M059J (cell line): ENCODE measurements at regions not wholly inside any gene's neighbourhood (a gene's known extent, or its start where the extent isn't known, plus 50 kb on each side); places are given as distances from the start of the nearest gene placed in this dataset.
"Not testable (repeated sequence)": the region's sequence is repeated elsewhere in the genome, so short reads cannot be mapped to it uniquely, and the experiment has no call there.

Experiments
- DNase-seq: peaks from one replicate; pipeline ENCODE4 v3.0.0-alpha.2; 2012; ENCODE audit warnings: low read depth

DNA sequence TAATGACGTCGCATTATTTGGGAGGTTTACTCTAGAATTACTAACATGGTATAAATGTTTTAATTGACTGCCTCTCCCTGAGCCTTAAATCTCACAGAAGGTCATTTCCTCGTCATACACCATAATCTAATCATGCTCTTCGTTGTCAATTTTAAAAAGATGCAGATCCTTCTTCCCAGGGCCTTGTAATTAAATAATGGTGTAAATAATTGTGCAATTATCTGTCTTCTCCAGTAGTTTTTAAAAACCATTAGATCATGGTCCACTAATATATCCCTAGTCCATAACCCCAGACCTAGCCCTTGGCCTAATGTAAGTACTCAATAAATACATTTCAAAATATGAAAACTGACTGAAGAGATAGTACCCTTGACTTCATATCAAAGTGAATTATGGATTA lies 181.5 kb upstream of the GNAI1 start:
- no peak for DNase-seq

DNA sequence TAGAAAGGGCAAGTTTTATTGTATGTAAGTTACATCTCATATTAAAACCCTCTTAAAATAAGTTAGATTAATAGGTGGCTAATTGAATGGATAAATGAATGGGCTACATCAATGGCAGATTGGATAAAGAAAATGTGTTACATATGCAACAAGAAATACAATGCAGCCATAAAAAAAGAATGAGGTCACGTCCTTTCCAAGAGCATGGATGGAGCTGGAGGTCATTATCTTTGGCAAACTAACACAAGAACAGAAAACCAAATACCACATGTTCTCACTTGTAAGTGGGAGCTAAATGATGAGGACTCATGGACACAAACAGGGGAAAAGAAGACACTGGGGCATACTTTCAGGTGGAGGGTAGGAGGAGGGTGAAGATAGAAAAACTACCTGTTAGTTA lies 182.2 kb upstream of the GNAI1 start:
- no peak for DNase-seq

DNA sequence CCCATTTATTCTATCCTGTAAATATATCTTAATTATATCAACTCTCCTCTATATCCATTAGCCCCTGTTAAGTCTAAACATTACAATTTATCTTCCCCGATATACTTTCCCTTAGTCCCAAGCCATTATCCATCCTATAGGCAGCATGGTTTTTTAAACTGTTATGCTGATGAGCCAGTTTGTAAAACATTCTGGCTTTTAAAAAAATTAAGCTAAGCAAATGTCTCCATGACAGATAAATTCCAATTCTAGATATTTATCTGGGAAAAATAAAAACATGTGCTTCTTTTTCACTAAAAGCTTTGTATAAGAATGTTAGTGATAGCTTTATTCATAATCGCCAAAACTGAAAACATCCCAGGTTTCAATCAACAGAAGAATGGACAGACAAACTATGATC lies 183.2 kb upstream of the GNAI1 start:
- no peak for DNase-seq

DNA sequence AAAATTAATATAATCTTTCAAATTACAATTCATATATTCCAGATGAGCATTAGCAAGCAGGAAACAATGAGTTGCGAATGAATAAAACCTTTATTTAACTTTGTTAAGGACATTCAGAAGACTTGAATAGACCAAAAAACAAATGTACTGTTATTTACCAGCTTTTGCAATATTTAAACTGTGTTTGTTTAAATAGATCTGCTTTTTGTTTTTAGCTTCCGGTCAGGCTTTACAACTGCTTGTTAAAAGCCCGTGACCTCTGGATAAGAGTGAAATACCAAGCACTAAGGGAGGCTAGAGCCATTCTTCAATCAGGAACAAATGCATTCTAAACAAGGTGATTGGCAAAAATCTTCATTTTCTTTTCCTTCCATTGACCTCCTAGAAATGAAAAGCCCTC lies 184.9 kb upstream of the GNAI1 start:
- no peak for DNase-seq

DNA sequence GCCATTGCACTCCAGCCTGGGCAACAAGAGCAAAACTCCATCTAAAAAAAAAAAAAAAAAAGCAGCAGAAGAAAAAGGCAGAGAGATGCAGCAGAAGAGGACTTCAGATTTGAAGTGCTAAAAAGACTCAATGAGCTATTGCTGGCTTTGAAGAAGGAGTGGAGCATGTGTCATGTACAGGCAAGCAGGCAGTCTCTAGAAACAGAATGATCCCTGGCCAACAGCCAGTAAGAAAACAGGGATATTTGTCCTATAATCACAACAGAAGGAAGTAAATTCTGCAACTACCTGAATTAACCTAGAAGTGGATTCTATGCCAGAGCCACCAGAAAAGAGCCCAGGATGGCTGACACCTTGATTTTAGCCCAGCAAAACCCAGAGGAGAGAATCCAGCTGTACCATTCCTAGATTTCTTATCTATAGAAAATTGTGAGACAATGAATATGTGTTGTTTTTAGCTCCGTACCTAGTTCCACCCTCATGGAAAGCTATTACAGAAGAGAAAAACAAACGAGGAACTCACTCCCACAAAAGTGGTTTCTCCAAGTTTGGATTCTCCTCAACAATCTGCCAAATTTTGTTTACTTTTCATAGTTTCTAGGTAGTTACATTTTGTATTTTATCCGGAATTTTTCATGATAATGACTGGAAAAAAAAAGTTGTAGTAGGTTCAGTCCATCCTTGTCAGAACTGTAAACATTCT lies 198.2 kb upstream of the GNAI1 start:
- peak; percentile 28 for DNase-seq

DNA sequence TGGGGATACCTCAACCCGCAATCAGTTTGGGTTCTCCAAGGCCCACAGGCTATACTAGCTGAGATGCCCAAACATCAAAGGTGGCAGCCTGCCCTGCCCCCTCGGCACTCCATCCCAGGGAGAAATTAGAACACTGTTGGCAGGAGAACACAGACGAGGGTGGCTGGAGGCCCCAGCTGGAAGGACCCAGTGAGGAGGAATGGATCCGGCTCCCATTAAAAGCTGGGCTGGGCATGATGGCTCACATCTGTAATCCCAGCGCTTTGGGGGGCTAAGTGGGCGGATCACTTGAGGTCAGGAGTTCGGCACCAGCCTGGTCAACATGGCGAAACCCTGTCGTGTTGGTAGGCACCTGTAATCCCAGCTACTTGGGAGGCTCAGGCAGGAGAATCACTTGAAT lies 199.9 kb upstream of the GNAI1 start:
- no peak for DNase-seq

DNA sequence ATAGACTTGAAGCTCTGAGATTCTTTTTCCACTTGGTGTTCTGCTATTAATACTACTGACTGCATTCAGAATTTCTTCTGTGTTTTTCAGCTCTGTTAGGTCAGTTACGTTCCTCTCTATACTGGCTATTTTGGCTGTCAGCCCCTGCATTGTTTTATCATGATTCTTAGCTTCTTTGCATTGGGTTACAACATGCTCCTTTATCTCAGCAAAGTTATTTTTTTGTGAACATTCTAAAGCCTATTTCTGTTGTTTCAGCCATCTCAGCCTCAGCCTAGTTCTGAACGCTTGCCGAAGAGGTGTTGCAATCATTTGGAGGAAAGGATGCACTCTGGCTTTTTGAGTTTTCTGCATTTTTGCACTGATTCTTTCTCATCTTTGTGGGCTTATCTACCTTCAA lies 201.5 kb upstream of the GNAI1 start:
- DNase-seq, result no peak

DNA sequence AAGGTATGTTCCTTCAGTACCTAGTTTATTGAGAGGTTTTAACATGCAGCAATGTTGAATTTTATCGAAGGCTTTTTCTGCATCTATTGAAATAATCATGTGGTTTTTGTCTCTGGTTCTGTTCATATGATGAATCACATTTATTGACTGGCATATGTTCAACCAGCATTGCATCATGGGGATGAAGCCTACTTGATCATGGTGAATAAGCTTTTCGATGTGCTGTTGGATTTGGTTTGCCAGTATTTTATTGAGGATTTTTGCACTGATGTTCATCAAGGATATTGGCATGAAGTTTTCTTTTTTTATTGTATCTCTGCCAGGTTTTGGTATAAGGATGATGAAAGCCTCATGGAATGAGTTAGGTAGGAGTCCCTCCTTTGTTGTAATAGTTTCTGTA lies 204.0 kb upstream of the GNAI1 start:
- peak; percentile 43 for DNase-seq

DNA sequence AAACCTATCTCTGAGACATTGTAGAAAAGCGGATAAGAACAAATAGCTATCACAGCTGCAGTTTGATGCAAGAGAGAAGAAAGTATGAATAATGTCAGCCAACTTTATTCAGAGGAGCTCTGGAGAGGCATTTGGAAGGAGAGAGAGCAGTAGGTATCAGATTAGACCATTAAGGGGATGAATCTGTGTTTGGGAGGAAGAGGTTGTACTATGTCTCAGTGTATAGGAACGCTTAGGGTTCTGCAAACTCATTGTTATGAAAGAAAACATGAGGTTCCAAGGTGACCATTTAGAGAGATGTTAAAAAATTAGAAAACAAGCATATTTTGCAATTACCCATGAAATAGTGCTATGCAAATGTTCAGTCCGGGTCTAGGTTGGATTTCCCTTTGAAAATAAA lies 207.5 kb upstream of the GNAI1 start:
- peak; percentile 20 for DNase-seq

DNA sequence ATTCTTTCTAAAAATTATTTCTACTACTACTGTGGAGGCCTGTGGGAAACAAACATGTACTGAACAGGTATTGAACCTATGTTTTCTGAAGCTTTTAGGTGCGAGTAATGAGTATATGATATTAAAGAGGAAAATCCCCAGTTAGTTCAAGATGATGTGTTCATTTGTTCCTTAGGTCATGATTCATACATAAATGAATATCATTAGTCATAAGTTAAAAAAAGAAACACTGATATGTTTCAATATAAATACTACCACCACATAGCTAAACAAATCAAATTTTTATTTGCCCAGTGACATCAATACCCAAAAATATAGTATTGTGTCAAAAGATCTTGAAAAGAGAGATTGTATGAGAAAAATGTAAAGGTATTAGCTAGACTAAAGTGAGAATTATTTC lies 210.7 kb upstream of the GNAI1 start:
- no peak for DNase-seq

DNA sequence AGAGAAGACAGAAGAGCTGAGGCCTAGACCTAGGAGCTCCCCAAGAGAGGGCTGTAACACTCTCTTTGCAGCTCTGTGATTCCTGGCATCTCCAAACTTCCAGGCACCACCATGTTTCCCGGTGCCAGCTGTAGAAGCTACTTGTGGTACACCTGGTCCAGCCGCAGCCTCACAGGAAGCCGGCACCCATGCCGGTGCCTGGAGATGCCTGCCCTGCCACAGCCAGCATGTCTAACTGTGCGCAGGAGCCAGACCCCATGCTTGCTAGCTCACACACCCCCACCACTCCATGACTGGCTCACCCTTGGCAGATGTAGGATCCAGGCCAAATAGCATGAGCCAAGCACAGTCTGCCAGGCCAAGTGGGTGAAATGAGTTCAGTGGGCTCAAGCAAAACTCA lies 211.7 kb upstream of the GNAI1 start:
- no peak for DNase-seq

DNA sequence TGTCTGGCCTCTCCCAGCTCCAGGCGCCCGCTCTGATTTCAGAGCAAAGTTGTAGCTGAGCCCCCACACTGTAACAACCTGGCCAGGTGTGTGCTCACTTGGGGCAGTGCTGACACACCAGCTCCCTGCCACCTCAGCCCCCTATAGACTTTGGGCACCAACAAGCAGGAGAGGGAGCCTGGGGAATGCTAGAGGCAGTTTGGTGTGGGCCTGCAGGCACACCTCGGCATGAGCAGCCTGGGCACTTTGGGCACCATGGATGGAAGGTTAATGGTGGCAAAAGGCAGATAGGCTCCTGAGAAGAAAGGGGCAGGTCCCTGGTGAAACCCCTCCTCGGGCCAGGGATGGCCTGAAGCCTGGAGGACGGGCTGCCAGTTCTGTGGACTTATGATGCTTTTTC lies 212.7 kb upstream of the GNAI1 start:
- no peak for DNase-seq

DNA sequence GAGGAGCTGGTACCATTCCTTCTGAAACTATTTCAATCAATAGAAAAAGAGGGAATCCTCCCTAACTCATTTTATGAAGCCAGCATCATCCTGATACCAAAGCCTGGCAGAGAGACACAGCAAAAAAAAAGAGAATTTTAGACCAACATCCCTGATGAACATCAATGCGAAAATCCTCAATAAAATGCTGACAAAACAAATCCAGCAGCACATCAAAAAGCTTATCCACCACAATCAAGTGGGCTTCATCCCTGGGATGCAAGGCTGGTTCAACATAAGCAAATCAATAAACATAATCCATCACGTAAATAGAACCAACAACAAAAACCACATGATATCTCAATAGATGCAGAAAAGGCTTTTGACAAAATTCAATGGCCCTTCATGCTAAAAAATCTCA lies 216.0 kb upstream of the GNAI1 start:
- not testable (repeated sequence) for DNase-seq

DNA sequence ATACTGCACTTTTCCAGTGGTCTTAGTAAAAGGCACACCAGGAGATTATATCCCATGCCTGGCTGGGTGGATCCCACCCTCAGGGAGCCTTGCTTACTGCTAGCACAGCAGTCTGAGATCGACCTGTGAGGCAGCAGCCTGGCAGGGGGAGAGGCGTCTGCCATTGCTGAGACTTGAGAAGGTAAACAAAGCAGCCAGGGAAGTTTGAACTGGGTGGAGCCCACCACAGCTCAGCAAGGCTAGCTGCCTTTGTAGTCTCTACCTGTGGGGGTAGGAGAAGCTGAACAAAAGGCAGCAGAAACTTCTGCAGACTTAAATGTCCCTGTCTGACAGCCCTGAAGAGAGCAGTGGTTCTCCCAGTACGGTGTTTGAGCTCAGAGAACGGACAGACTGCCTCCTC lies 219.3 kb upstream of the GNAI1 start:
- not testable (repeated sequence) for DNase-seq

DNA sequence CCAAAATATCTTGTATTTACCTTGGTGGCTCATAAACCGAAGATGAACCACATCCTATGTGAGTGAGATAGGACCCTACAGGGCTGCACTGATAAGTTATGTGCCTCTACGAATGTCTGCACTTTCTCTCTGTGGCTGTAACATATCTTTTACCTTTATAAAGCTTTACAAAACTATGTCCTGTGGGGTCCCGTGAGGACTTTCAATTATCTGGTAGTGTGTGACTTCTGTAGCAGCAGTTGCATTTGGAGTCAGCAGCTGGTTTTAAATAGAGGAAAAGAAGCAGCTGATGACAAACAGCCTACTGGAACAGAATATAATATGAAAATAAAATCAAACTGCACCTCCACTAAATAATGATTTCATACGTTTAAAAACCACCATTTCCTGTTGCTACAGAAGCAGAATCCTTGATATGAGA lies 222.4 kb upstream of the GNAI1 start:
- DNase-seq, result no peak

DNA sequence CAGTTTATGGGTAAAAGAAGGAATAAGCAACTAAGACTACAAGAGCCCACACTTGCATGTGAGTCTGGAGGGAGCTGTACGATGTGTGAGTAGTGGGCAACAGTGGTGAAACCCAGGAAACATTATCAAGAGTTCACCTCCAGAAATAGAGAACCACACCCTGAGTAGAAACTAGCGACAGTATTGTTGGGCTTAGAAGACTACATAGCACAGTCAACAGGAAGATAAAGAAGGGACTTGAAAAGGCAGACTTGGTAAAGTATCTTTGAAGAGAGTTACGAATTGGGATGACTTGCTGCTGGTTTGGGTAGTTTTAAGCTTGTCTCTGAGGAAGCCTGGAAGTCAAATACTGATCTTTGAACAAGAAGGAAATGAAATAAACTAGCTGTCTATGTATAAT lies 223.2 kb upstream of the GNAI1 start:
- no peak for DNase-seq

DNA sequence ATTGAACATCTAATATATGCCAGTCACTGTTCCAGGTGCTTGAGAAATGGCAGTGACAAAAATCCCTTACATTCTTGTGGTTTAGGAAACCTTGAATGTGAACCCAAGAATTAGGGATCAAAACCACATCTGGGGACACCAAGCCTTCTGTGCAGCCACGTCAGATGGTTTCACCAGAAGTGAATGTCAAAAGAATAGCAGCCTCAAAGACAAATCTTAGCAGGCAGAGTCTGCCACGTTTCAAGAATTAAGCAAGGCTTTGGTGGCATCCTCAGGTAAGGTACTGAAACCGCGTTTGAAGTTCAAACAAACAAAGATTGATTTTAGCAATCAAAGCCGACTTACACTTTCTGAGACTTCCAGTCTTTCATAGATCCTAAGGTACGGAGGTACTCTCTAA lies 225.5 kb upstream of the GNAI1 start:
- DNase-seq, result peak; percentile 52

DNA sequence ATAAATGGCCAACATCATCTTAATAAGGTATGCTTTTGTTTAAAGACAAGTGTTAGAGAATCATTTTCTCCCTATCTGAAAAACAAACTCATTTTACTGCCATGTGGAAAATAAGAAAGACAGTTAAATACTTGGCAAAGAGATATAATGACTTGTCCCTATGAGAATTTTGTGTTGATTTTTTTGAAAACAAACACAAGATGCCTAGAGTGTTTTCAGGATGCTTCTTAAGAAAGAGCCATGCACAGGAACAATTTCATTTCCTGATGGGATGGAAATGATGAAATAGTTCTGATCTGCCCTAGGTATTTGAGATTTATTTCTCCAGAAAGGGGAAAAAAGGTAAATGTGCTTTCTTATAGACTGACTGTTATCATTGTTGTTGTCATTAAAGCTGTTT lies 237.5 kb upstream of the GNAI1 start:
- no peak for DNase-seq

DNA sequence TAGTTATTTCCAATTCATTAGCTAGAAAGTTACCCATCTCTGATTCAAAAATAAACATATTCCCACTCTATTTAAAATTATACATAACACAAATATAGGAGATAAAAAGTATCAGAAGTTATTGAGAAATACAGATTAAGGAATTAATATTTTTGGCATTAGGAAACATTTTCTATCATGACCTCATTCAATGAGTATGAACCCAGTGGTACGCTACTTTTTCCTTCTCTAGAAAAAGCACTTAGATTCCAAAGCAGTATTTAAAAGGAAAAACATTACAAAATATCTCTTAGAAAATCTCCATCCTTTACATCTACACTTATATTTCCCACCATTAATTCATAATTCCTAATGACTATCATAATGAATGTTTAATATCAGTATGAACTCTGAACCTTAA lies 240.6 kb upstream of the GNAI1 start:
- DNase-seq, result no peak

DNA sequence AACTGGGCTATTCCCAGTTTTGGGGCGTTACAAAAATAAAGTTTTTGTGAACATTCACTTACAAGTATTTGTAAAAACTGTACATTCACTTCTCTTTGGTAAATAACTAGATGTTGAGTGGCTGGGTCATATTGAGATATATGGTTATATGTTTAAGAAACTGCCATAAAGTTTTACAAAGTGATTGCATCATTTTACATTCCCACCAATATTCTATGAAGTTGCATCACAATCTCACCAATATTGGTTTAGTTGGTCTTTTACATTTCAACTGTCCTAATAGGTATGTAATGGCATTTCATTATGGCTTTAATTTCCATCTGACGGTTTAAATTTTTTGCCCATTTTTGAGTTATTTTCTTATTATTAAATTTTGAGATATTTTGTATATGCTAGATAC lies 251.7 kb upstream of the GNAI1 start:
- DNase-seq, result no peak

DNA sequence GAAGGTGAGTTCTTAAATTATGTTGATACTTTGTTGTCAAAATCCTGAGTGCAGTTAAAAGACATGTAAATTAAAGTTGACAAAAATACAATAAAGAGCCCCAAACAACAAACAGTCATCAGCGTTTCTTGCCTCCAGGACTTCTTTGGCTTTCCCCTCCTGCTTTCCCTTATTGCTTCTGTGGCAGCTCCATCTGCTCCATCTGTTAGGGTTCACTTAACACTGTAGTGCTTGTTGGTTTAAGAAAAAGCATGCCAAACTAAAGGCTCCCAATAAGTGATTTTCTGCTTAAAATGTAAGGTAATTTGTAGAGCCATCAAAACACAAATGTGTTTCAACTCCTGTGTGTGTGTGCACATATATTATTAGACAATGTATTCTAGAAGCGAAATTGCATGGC lies 254.3 kb upstream of the GNAI1 start:
- DNase-seq, result no peak

DNA sequence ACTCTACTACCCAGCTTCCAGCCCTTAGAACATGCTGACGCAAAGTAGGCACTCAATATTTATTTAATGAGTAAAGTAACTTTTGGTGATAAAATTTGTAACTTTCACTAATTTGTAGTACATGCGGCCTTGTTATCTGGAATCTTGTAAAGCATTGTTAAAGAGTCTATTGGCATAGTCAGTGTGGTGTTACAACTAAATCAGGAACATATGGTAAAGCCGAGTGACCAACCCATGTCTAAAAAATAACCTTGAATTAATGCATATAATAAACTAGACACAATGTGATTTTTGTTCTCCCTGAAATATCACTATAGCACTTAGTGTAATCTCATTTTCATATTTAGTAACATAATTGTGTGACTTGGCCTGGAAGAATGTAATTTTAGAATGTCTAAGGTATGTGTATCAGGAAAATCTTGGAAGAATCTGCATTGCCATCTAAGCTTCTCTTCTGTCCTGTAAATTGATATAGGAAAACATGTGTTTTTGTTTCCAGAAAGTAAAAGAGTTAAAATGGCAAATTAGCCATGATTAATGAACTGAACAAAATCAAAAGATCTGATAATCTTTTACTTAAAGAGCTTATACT lies 256.7 kb upstream of the GNAI1 start:
- DNase-seq, result no peak

DNA sequence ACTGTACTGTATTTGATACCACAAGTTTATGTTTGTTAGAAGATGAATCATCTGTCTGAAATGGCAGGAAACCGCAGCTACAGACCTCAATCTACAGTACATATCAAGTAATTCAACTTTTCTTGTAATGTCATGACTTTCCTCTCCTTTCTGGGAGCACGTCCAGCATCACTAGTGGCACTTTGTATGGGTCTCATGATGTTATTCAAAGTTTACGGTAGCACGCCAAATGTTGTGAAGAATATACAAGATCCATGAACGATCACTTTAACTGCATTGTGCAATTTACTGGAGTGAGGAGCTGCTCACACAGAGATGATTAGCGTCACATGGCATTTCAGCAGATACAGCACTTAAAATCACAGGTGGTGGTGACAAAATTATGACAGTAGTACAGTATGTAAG lies 257.8 kb upstream of the GNAI1 start:
- peak; percentile 98 for DNase-seq

DNA sequence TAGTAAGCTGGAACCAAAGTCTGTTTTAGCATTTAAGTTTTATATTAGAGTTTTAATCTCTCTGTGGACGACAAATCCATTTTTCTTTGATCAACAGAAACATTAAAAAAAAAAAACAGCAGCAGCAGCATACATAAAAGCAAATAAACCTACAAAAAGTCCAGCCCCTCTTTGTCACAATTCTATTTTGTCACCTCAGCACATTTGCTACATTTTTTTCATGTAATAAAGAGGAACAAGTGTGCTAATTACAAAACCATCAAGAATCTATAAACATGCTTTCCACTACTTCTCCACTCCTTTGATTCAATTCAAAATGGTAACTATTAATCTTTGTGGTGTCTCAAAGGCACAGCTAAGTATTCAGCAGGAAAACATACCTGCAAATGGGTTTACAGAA lies 259.8 kb upstream of the GNAI1 start:
- DNase-seq, result no peak
